Nucleus accumbens (tissue), 56 donors: ENCODE measurements at regions not wholly inside any gene's neighbourhood (a gene's known extent, or its start where the extent isn't known, plus 50 kb on each side); places are given as distances from the start of the nearest gene placed in this dataset.

Experiments used
- DNase-seq, 56 donors: peaks; one replicate each; lab custom pipeline; 2025; lab: John Stamatoyannopoulos, UW

DNA sequence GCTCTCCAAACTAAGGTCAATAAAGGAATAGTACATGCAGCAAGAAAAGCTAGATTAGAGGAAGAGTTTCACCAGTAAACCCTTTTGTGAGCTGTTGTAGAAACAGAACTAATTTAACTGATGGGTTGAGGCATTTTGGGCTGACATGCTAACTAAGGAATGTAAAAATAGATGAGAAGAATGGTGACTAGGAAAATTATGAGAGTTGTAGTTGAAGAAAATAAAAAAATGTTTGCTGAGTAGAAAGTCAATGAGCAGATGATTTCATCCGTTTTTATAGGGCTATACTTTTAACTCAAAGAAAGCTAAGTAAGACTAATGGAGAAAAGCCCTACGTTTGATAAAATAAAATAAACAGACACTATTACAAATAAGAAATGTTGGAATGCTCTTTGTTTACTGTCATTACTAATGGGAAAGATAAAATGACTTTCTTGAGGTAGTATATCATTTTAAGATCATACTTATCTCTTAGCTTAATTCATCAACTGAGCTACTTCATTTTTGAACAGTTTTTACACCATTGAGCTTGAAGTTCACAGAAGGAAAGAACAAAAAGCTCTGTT lies 209.4 kb upstream of the DPH6 start:
- no peak for DNase-seq

DNA sequence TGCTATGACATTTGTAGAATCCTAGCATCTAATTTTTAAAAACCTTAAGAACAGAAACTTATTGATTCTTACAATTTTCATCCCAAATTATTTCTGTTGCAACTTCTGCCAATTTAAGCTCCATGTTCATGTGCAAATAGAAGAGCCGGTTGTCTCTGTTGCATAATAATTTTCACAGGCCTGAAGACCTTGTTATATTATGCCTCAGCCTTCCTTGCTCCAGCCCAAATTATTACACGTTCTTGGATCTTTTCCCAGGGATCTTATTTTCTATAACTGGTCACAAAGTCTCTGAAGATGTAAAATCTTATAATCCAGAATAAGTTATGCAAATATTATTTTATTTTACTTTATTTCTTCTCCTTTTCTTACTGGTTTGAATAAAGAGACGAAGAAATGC lies 210.7 kb upstream of the DPH6 start:
- DNase-seq: no peak

- DNase-seq: no peak
Measured at GRCh38 chr15:35757361-35757760, 211.4 kb upstream of the DPH6 start.

GRCh38 chr15:35757765-35758164 lies 211.8 kb upstream of the DPH6 start:
- DNase-seq: no peak

- DNase-seq: no peak
Measured at GRCh38 chr15:35764661-35765519, 218.9 kb upstream of the DPH6 start.

- peak in 2 of 56 donors; percentile 11 to 13 for DNase-seq
Measured at GRCh38 chr15:35768949-35769348, 223.0 kb upstream of the DPH6 start.

DNA sequence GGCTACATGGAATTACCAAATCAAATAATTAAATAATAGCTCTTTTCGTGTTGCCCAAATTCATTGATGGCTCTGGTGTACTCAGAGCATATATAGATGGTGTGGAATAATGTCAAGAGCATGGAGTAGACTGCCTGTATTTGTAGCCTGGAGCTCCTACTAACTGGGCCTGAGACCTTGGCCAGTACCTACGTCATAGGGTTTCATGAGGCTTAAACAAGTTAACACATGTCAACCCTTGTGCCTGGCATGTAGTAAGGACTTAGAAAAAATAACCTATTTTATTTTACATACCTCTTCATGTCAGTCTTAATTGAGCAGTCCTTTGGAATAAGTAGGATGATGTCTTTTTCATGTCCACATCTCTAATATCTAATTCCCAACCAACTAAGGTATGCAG lies 223.7 kb upstream of the DPH6 start:
- DNase-seq: no peak

DNA sequence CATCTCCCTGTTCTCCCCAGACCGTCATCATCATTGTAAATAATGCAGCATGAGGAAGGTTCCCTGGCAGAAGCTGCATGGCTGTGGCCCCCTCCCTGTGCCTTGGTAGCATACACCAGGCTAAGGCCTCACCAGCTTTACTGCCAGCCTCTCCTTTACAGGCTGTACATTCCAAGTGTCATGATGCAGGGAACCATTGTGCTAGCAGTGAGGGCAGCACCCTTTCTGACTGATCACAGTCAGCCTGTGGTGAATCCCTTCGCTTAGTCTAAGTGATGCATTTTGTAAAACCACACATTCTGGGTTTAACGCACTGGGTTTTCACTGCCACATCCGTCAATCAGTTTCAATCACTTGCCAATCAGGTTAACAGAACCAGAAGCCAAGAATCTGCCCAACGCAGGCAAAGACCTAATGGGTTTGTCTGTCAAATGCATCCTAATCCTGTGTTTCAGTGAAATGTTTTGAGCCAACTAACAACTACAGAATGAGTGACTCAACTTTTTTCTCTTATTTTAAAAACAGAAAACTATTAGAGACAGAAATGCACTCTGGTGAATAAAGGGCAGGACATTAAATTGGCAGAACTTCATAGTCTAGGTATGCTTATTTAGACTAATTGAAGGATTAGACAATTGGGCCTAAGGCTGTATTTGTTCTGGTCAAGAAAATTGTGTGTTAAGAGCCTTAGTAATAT lies 225.9 kb upstream of the DPH6 start:
- no peak for DNase-seq

DNA sequence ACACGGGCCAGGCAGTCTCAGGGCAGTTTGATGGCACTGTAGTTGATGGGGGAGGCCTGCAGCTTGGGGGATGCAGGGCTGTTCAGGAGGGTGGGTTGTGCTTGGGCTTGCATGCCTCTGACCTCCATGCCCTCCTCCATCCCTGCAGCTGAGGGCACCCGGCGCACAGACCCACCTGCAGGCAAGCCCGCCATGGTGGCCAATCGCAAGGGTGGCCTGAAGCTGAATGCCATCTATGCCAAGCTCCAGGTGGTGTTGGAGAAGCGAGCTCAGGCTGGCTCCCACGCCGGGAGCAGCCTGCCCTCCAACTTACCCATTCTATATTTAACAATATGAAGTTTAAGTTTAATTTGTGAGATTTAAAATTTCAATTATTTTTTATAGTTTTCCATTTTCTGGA lies 228.7 kb upstream of the DPH6 start:
- DNase-seq: no peak

DNA sequence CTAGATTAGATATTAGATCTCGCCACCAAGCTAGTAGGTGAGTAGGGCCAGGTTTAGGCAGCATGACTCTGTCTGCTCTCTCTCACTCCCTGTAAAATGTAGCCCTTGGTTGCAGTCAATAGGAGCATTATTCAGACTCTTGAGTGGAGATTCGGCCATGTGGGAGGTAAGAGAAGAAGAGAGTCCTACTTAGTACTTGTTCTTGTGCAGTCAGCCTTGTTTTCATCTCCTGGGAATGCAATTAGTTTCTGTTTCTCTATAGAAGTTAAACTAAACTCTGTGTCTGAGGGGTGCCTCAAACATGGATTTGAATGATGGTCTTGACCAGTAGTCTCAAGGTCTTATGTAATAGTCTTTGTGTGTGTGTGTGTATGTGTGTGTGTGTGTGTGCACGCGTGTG lies 229.5 kb upstream of the DPH6 start:
- no peak for DNase-seq

- no peak for DNase-seq
Measured at GRCh38 chr15:35777061-35777460, 231.1 kb upstream of the DPH6 start.

DNA sequence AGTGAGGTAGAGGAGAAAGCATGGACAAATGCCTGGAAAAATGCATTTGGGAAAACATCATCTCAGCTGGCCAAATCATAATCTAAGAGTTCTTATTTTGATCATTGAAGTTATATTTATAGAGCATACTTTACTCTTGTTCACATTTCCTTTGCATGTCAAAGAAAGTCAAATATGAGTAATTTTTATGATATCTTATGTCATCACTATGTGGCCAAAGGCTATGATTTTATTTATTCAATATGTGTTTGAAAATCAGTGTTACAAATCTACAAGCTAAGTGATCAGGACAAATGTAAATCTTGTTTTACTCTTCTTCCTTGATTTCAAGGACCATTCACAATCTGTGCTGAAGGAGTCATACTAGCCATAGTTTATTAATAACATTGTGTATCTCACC lies 237.2 kb upstream of the DPH6 start:
- no peak for DNase-seq

DNA sequence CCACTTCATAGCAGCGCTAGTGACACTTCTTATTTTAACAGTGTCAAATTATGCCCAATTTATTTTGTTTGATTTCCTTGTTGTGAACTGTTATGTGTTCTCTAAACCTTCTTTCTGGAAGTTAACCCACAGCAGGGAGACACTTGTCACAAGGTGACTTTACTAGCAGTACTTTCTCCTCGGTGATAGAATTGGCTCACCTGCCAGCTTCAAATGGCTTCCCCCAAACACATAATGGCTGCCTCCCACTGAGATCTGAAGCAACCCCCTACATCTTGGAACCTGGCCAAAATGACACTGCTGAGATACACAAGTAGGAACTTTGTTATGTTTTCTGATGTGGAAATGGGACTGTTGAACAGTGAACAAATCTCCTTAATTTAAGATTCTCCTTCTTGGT lies 238.8 kb upstream of the DPH6 start:
- DNase-seq: peak in 3 of 56 donors; percentile 0 to 2 (median 1)

- DNase-seq: no peak
Measured at GRCh38 chr15:35810007-35810406, 264.0 kb upstream of the DPH6 start.

GRCh38 chr15:35813573-35813972 lies 267.6 kb upstream of the DPH6 start:
- no peak for DNase-seq

DNA sequence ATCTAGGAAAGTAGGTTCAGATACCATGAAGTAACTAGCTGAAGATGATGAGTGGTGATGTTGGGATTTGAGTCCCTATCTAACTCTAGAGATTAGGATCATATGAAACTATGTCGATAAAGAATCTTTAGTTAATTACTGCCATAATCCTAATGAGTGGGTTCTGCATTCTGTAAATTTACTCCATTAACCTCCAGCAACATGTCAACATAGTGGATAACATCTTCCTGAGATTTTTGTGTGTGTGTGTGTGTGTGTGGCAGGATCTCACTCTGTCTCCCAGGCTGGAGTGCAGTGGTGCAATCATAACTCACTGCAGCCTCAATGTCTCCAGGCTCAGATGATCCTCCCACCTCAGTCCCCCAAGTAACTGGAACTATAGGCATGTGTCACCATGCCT lies 272.9 kb upstream of the DPH6 start:
- no peak for DNase-seq

DNA sequence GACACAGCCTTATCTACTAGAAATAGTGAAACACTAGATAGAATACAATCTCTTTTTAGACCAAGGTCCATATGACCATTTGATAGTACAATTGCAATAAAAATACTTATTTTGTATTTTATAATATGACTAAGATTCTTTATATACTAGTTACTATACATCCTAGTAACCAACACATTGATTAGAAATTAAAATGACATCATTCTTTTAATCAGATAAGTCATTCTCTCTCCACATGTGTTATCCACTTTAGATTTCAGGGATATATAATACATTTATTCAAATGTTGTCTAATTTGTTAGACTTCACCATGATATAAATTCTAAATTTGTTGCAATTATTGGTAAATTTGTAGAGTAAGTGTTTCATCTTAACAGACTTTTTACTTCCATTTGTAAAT lies 276.2 kb upstream of the DPH6 start:
- DNase-seq: no peak

- no peak for DNase-seq
Measured at GRCh38 chr15:35827141-35827540, 281.2 kb upstream of the DPH6 start.

DNA sequence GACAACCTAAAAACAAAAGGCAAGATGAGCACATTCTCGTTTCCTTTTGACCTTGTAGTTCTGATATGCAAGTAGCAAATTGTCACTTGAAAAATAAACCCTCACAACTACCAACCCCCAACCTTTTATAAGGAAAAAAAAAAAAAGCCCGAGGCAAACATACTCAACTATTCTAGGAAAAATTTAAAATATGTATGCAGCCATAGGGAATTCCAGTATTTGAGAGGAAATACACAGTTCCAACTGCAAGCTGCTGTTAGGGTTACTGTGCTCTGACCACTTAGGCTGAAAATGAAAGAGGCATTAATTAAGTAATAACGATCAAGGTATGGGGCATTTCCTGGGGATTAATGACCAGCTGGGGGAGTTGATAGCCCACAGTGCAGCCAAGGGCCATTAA lies 281.9 kb upstream of the DPH6 start:
- no peak for DNase-seq

GRCh38 chr15:35833581-35833980 lies 287.6 kb upstream of the DPH6 start:
- DNase-seq: no peak

GRCh38 chr15:35834216-35834830 lies 288.4 kb upstream of the DPH6 start:
- no peak for DNase-seq
